H9 (cell line): ENCODE measurements at regions not wholly inside any gene's neighbourhood (a gene's known extent, or its start where the extent isn't known, plus 50 kb on each side); places are given as distances from the start of the nearest gene placed in this dataset.

Source experiments
- DNase-seq: peaks from one replicate; pipeline ENCODE4 v3.0.0-alpha.2; 2017
- H2AFZ ChIP-seq: one replicate; pipeline ENCODE4 v1.6.1; 2013; ENCODE audit warnings: mild to moderate bottlenecking, low read length, control low read depth, moderate library complexity
- H2AK5ac ChIP-seq: 2 replicates; pipeline ENCODE4 v1.6.1; 2013; ENCODE audit warnings: low read length, control low read depth, mixed read lengths; ENCODE audit not compliant: insufficient read length
- H2BK120ac ChIP-seq: one replicate; pipeline ENCODE4 v1.6.1; 2013; ENCODE audit warnings: low read depth, mild to moderate bottlenecking, low read length, control low read depth, inconsistent platforms; ENCODE audit not compliant: poor library complexity, severe bottlenecking
- H2BK12ac ChIP-seq: 2 replicates; pipeline ENCODE4 v1.6.1; 2013; ENCODE audit warnings: low read length, control low read depth, mixed read lengths, low read depth; ENCODE audit not compliant: insufficient read length
- H2BK15ac ChIP-seq: 2 replicates; pipeline ENCODE4 v1.6.1; 2013; ENCODE audit warnings: low read depth, low read length, control low read depth
- H2BK20ac ChIP-seq: one replicate; pipeline ENCODE4 v1.6.1; 2013; ENCODE audit warnings: low read depth, mild to moderate bottlenecking, low read length, control low read depth, inconsistent platforms; ENCODE audit not compliant: poor library complexity, severe bottlenecking
- H2BK5ac ChIP-seq: 2 replicates; pipeline ENCODE4 v1.6.1; 2013; ENCODE audit warnings: low read length, control low read depth, mixed read lengths; ENCODE audit not compliant: insufficient read length
- H3K14ac ChIP-seq: 2 replicates; pipeline ENCODE4 v1.6.1; 2013; ENCODE audit warnings: low read length, control low read depth; ENCODE audit not compliant: insufficient read depth
- H3K18ac ChIP-seq: 2 replicates; pipeline ENCODE4 v1.6.1; 2013; ENCODE audit warnings: low read depth, mild to moderate bottlenecking, mixed read lengths, low read length, control low read depth; ENCODE audit not compliant: insufficient read length
- H3K23ac ChIP-seq: 2 replicates; pipeline ENCODE4 v1.6.1; 2013; ENCODE audit warnings: low read length, control low read depth, mixed read lengths, low read depth; ENCODE audit not compliant: insufficient read length
- H3K23me2 ChIP-seq: 2 replicates; pipeline ENCODE4 v1.6.1; 2013; ENCODE audit warnings: low read depth, mild to moderate bottlenecking, mixed read lengths, low read length, control low read depth; ENCODE audit not compliant: insufficient read length, poor library complexity, severe bottlenecking
- H3K27ac ChIP-seq: 2 replicates; pipeline ENCODE4 v1.5.1; 2013; ENCODE audit warnings: low read length, control low read depth, mixed read lengths, low read depth; ENCODE audit not compliant: insufficient read length
- H3K27me3 ChIP-seq: 2 replicates; pipeline ENCODE4 v1.6.1; 2013; ENCODE audit warnings: low read length, control low read depth, inconsistent platforms; ENCODE audit not compliant: insufficient read depth
- H3K4ac ChIP-seq: 2 replicates; pipeline ENCODE4 v1.6.1; 2013; ENCODE audit warnings: low read depth, mild to moderate bottlenecking, control low read depth, inconsistent platforms, low read length, moderate library complexity
- H3K4me1 ChIP-seq: 2 replicates; pipeline ENCODE4 v1.6.1; 2013; ENCODE audit warnings: low read length, control low read depth, inconsistent platforms; ENCODE audit not compliant: insufficient read depth
- H3K4me2 ChIP-seq: 2 replicates; pipeline ENCODE4 v1.6.1; 2013; ENCODE audit warnings: low read length, control low read depth, mixed read lengths; ENCODE audit not compliant: insufficient read length, insufficient read depth
- H3K56ac ChIP-seq: 2 replicates; pipeline ENCODE4 v1.6.1; 2013; ENCODE audit warnings: low read depth, mild to moderate bottlenecking, mixed read lengths, low read length, control low read depth; ENCODE audit not compliant: insufficient read length
- H3K79me1 ChIP-seq: 2 replicates; pipeline ENCODE4 v1.6.1; 2013; ENCODE audit warnings: low read depth, mild to moderate bottlenecking, moderate library complexity, low read length, control low read depth, inconsistent platforms; ENCODE audit not compliant: insufficient read depth, poor library complexity, severe bottlenecking
- H3K79me2 ChIP-seq: 2 replicates; pipeline ENCODE4 v1.6.1; 2013; ENCODE audit warnings: low read length, control low read depth, inconsistent platforms; ENCODE audit not compliant: insufficient read depth
- H3K9ac ChIP-seq: 2 replicates; pipeline ENCODE4 v1.6.1; 2013; ENCODE audit warnings: low read length, control low read depth, mixed read lengths; ENCODE audit not compliant: insufficient read length; ENCODE audit errors: extremely low read depth
- H3K9me3 ChIP-seq: one replicate; pipeline ENCODE4 v1.6.1; 2013; ENCODE audit warnings: low read depth, low read length, inconsistent platforms; ENCODE audit not compliant: control insufficient read depth
- H3T11ph ChIP-seq: one replicate; pipeline ENCODE4 v1.6.1; 2013; ENCODE audit warnings: mild to moderate bottlenecking, low read length, control low read depth, inconsistent platforms
- H4K20me1 ChIP-seq: one replicate; pipeline ENCODE4 v1.6.1; 2013; ENCODE audit not compliant: control insufficient read depth, insufficient read length, insufficient read depth
- H4K5ac ChIP-seq: 2 replicates; pipeline ENCODE4 v1.6.1; 2013; ENCODE audit warnings: low read depth, mild to moderate bottlenecking, mixed read lengths, low read length, control low read depth; ENCODE audit not compliant: insufficient read length
- H4K8ac ChIP-seq: replicated peaks from 2 replicates; pipeline ENCODE4 v1.6.1; 2013; ENCODE audit warnings: low read length, control low read depth, mixed read lengths, low read depth; ENCODE audit not compliant: insufficient read length
- H4K91ac ChIP-seq: 2 replicates; pipeline ENCODE4 v1.6.1; 2013; ENCODE audit warnings: low read depth, mild to moderate bottlenecking, moderate library complexity, mixed read lengths, low read length, control low read depth; ENCODE audit not compliant: insufficient read length
- H3K27ac Mint-ChIP-seq, 3 experiments: 2 replicates in 2 of 3; 3 replicates in 1 of 3; pipeline ENCODE4 v1.8.0; 2020 to 2021; ENCODE audit warnings: mixed read lengths in 3 of 3, mild to moderate bottlenecking in 1 of 3, moderate library complexity in 1 of 3
- H3K27me3 Mint-ChIP-seq: 2 replicates; pipeline ENCODE4 v1.8.0; 2021; ENCODE audit warnings: low read depth, mild to moderate bottlenecking, moderate library complexity, mixed read lengths
- H3K36me3 Mint-ChIP-seq, 3 experiments: 2 replicates in 2 of 3; 3 replicates in 1 of 3; pipeline ENCODE4 v1.8.0; 2020 to 2021; ENCODE audit warnings: low read depth in 3 of 3, mixed read lengths in 3 of 3; ENCODE audit not compliant: insufficient read depth in 1 of 3
- H3K4me1 Mint-ChIP-seq, 2 experiments: 2 replicates each; pipeline ENCODE4 v1.8.0; 2020; ENCODE audit warnings: mixed read lengths in 2 of 2
- H3K4me3 Mint-ChIP-seq, 2 experiments: 2 replicates in 1 of 2; 3 replicates in 1 of 2; pipeline ENCODE4 v1.8.0; 2020 to 2021; ENCODE audit warnings: mild to moderate bottlenecking in 2 of 2, mixed read lengths in 2 of 2, moderate library complexity in 1 of 2
- H3K9me3 Mint-ChIP-seq, 2 experiments: 2 replicates in 1 of 2; 3 replicates in 1 of 2; pipeline ENCODE4 v1.8.0; 2020; ENCODE audit warnings: mild to moderate bottlenecking in 2 of 2, mixed read lengths in 2 of 2, moderate library complexity in 1 of 2
- WGBS: extraction: QIAGEN DNeasy Blood & Tissue Kit; methylation state at CpG from one replicate; pipeline ENCODE4 v1.1.7; 2013; ENCODE audit warnings: missing lambda C conversion rate, low lambda C conversion rate, mixed read lengths; ENCODE audit not compliant: insufficient read length; ENCODE audit errors: extremely low coverage; 5-methylcytosine and 5-hydroxymethylcytosine counted together
- TF ChIP-seq, protein P1 (sequence below): fragments of 200-600 bp; sonication (generic); conservative IDR thresholded peaks from 3 replicates; pipeline ENCODE4 v1.8.0; 2021; ENCODE audit warnings: antibody characterized with exemption, mild to moderate bottlenecking

DNA sequence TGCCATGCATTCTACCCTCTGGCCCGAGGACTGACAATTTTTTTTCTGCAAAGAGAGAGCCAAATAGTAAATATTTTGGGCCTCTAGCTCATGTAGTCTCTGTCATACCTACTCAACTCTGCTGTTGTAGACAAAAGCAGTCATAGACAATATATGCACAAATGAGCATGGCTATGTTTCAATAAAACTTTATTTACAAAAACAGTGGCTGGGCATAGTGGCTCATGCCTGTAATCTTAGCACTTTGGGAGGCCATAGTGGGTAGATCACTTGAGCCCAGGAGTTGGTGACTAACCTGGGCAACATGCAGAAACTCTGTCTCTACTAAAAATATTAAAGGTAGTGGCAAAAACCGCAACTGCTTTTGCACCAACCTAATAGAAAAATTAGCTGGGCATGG lies 153.7 kb upstream of the BTG1 start:
- H3K27me3 Mint-ChIP-seq, result no peaks in the 10 kb centered on the region
- no CpG with 5 or more reads among the region's 2 CpGs for WGBS

More for the DNA sequence above, 153.7 kb upstream of the BTG1 start:
- H3K27ac ChIP-seq, result no peak overlapping the region
- no peaks in the 10 kb centered on the region for H3K9me3 ChIP-seq
- no peak overlapping the region for H3K9ac ChIP-seq
- H3K4me1 Mint-ChIP-seq, result peaks cover 11 to 19% of the 10 kb centered on the region in 2 experiments
- no peak overlapping the region for H2BK15ac ChIP-seq
- H2BK120ac ChIP-seq, result no peak overlapping the region
- H3K56ac ChIP-seq, result no peak overlapping the region
- H3T11ph ChIP-seq, result no peak overlapping the region
- H3K4ac ChIP-seq, result no peak overlapping the region
- H2AK5ac ChIP-seq, result no peak overlapping the region
- no peaks in the 10 kb centered on the region for H3K36me3 Mint-ChIP-seq
- no peak overlapping the region for H3K23ac ChIP-seq
- H3K27me3 ChIP-seq, result no peaks in the 10 kb centered on the region
- no peak overlapping the region for H3K14ac ChIP-seq
- H3K27ac Mint-ChIP-seq, result no peak overlapping the region
- H2AFZ ChIP-seq, result no peak overlapping the region
- H3K4me2 ChIP-seq, result no peak overlapping the region
- H3K9me3 Mint-ChIP-seq, result no peaks in the 10 kb centered on the region
- H2BK12ac ChIP-seq, result no peak overlapping the region
- H3K79me1 ChIP-seq, result no peaks in the 10 kb centered on the region
- H4K8ac ChIP-seq, result no peak overlapping the region
- DNase-seq, result no peak
- H3K18ac ChIP-seq, result no peak overlapping the region
- no peak overlapping the region for H4K91ac ChIP-seq
- no peak overlapping the region for H2BK20ac ChIP-seq
- H3K79me2 ChIP-seq, result no peaks in the 10 kb centered on the region
- TF ChIP-seq, protein P1, sequence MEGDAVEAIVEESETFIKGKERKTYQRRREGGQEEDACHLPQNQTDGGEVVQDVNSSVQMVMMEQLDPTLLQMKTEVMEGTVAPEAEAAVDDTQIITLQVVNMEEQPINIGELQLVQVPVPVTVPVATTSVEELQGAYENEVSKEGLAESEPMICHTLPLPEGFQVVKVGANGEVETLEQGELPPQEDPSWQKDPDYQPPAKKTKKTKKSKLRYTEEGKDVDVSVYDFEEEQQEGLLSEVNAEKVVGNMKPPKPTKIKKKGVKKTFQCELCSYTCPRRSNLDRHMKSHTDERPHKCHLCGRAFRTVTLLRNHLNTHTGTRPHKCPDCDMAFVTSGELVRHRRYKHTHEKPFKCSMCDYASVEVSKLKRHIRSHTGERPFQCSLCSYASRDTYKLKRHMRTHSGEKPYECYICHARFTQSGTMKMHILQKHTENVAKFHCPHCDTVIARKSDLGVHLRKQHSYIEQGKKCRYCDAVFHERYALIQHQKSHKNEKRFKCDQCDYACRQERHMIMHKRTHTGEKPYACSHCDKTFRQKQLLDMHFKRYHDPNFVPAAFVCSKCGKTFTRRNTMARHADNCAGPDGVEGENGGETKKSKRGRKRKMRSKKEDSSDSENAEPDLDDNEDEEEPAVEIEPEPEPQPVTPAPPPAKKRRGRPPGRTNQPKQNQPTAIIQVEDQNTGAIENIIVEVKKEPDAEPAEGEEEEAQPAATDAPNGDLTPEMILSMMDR, result no peak
- H4K5ac ChIP-seq, result no peak overlapping the region
- H3K4me3 Mint-ChIP-seq, result no peak overlapping the region
- no peaks in the 10 kb centered on the region for H4K20me1 ChIP-seq
- no peak overlapping the region for H2BK5ac ChIP-seq
- H3K4me1 ChIP-seq, result no peaks in the 10 kb centered on the region
- H3K23me2 ChIP-seq, result no peaks in the 10 kb centered on the region
